GM10248 (cell line): ENCODE measurements at regions not wholly inside any gene's neighbourhood (a gene's known extent, or its start where the extent isn't known, plus 50 kb on each side); places are given as distances from the start of the nearest gene placed in this dataset.

Experiments used
- CTCF ChIA-PET: fragments of 300-600 bp; sonication (Branson Sonifier 250); formaldehyde crosslinking; extraction: SDS; loops from one replicate; lab custom pipeline; 2021; ENCODE audit warnings: antibody characterized with exemption; lab: Yijun Ruan, JAX
- POLR2A ChIA-PET: fragments of 350-650 bp; sonication (Branson Sonifier 250); formaldehyde crosslinking; extraction: SDS; loops from one replicate; lab custom pipeline; 2020; ENCODE audit warnings: antibody characterized with exemption; lab: Yijun Ruan, JAX
- DNase-seq: peaks from one replicate; pipeline ENCODE4 v3.0.0; 2012; ENCODE audit errors: extremely low spot score
- TF ChIP-seq, protein P1 (sequence below): IDR thresholded peaks from 2 replicates; pipeline ENCODE4 v1.5.1; 2012; ENCODE audit warnings: mild to moderate bottlenecking, low read depth; ENCODE audit errors: extremely low read depth, missing control alignments, control extremely low read depth

DNA sequence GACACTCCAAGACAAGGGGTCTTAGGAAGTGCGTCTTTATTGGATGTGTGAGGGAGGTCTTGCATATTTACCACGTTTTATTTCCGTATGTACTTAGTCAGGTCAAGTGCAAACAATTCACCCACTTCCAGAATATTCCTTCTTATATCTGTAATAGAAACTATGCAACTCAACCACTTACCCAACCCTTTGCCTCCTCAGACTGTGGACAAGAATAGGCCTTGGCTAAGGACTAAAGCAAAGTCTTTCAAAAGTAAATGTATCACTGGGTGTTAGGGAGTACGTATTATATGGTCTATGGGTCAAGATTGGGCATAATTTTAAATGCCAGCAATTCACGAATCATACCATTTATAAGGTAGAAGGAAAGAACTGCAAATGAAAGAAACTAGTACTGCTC lies 484.8 kb downstream of the MBD2 start:
- ChIA-PET POLR2A (no interaction called here), CTCF (interaction anchor here (1.0 kb wide), 1 partner anchor 16 kb away, joined by 3 read pairs; no protein-coding TSS in a partner anchor)
- no peak for DNase-seq
- TF ChIP-seq, protein P1, sequence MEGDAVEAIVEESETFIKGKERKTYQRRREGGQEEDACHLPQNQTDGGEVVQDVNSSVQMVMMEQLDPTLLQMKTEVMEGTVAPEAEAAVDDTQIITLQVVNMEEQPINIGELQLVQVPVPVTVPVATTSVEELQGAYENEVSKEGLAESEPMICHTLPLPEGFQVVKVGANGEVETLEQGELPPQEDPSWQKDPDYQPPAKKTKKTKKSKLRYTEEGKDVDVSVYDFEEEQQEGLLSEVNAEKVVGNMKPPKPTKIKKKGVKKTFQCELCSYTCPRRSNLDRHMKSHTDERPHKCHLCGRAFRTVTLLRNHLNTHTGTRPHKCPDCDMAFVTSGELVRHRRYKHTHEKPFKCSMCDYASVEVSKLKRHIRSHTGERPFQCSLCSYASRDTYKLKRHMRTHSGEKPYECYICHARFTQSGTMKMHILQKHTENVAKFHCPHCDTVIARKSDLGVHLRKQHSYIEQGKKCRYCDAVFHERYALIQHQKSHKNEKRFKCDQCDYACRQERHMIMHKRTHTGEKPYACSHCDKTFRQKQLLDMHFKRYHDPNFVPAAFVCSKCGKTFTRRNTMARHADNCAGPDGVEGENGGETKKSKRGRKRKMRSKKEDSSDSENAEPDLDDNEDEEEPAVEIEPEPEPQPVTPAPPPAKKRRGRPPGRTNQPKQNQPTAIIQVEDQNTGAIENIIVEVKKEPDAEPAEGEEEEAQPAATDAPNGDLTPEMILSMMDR, result no peak

DNA sequence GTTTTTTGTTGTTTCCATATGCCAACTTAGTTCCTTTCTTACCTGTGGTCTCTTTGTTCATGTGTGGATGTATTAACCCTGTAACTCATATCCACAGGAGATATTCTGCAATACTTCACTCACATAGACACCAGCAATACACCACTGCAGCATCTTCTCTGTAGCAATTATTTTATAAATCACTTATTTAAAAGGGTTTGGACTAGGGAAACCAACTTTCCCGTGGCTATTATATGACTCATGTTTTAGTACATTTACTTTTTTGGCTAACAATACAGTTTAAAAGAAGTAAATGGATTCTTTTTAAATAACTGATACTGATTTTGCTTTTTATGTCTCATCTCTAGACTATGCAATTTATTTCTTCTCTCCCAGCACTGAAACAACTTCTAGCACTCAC lies 488.9 kb downstream of the MBD2 start:
- ChIA-PET CTCF (interaction anchor here (1.6 kb wide), 1 partner anchor 9 kb away, joined by 3 read pairs; no protein-coding TSS in a partner anchor), POLR2A (no interaction called here)
- DNase-seq, result no peak
- TF ChIP-seq, protein P1, result no peak

DNA sequence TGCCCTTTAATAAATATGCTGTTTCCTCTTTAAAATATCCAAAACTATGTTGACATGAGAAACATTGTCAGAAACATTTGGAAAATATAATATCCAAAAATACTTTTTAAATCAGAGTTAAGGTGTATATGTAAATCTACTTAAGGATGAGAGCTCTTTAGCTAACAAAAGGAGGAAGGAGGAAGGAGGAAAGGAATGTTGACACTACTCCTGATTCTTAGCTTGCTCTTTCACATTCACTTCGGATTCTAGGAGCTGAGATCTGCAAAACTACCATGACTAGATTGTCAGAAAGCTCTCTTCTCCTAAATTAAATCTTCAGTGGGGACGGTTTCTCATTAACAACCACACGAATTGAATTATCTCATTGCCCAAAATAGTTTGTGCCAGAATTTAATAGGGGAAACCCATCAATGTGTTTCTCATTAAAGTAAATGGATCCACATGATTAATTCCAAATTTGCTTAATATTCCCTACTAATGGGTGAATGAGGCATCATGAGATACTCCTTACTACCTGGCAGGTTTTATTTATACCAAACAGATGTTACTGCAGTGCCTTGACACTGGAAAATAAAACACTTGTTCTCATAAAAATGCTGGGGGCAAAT lies 509.1 kb downstream of the MBD2 start:
- no peak for DNase-seq
- ChIA-PET POLR2A (no interaction called here), CTCF (interaction anchor here (1.2 to 1.4 kb wide), 2 partner anchors 8 to 19 kb away, joined by 3 read pairs; no protein-coding TSS in a partner anchor)
- TF ChIP-seq, protein P1, result no peak

DNA sequence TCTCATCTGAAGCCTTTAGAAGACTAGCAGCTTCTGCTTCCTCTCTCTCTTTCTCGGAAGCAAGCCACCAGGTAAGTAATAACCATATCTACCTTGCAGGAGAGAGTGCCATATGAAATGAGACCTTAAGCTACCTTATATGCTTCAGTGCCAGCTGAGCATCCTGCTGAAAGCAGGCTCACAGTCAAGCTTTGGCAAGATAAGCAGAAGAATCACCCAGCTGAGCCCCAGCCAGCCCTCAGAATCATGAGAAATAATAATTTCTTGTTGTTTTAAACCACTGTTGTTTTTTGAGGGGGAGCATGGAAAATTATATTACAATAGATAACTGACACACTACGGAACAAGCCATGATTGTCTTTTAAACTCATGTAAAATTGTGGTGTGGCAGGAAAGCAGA lies 514.4 kb downstream of the MBD2 start:
- DNase-seq, result no peak
- TF ChIP-seq, protein P1, result no peak
- CTCF ChIA-PET, result no interaction called here
- POLR2A ChIA-PET, result no interaction called here

DNA sequence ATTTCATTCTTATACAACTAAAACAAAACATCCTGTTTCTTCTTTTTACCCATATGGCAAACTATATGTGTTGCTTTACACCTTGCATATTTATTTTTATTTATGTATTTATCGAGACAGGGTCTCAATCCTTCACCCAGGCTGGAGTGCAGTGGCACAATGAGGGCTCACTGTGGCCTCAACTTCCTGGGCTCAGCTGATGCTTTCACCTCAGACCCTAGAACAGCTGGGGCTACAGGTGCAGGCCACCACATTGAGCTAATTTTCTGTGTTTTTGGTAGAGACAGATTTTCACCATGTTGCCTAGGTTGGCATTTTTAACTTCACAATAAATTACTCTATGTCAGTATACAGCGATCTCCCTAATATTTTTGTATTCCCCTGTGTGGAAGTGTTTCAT lies 522.0 kb downstream of the MBD2 start:
- no peak for DNase-seq
- TF ChIP-seq, protein P1, result no peak
- ChIA-PET POLR2A (no interaction called here), CTCF (no interaction called here)

DNA sequence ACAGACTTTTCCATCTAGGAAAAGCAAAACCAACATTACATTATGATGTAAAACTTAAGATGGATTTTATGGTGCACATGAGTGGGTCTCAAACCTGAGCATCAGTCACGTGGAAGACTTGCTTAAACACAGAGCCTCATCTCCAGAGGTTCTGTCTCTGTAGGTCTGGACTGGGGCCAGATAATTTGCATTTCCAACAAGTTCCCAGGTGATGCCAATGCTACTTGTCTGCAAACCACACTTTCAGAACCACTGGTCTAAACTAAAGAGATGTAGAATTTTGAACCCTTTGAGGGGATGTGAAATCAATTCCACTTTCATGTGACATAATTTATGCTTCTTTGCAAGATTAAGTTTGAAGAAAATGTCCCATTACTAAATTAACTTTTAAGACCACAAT lies 522.8 kb downstream of the MBD2 start:
- ChIA-PET CTCF (no interaction called here), POLR2A (no interaction called here)
- no peak for DNase-seq
- TF ChIP-seq, protein P1, result no peak

DNA sequence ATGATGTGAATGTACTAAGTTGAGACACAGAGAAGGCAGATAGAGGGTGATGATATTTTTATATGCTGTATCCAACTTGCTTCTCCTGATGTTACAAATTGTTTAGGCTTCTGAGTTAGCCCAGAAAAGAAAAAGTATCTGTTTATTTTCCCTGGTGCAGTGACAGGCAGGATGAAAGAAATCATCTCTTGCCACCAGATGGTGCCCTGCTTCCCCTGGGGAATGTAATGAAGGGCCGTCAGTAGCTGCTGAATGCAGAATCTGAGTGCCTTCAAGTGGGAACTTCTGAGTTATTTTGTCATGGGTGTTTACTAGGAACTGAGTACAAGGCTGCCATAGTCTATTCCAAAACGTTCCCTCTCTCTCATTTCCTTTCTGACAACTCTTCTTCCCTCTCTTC lies 525.6 kb downstream of the MBD2 start:
- TF ChIP-seq, protein P1, result peak; percentile 39

More for the DNA sequence above, 525.6 kb downstream of the MBD2 start:
- POLR2A ChIA-PET, result no interaction called here
- peak; percentile 22 for DNase-seq
- CTCF ChIA-PET, result interaction anchor here (0.8 to 1.2 kb wide), 3 partner anchors 18 to 421 kb away, joined by 3 to 8 read pairs (median 4); no protein-coding TSS in a partner anchor
